ENCODE measurements at regions not wholly inside any gene's neighbourhood (a gene's known extent, or its start where the extent isn't known, plus 50 kb on each side); places are given as distances from the start of the nearest gene placed in this dataset.
"Not testable (repeated sequence)": the region's sequence is repeated elsewhere in the genome, so short reads cannot be mapped to it uniquely, and the experiment has no call there.

GRCh38 chr7:150046290-150047194 lies 172.8 kb downstream of the ATP6V0E2 start:
- DNase-seq (ENCODE audit: low read depth): not testable (repeated sequence)

- DNase-seq (ENCODE audit: low read depth): not testable (repeated sequence)
Observed at GRCh38 chr7:150047329-150047728, 173.6 kb downstream of the ATP6V0E2 start.

GRCh38 chr7:150047772-150048171 lies 174.0 kb downstream of the ATP6V0E2 start:
- not testable (repeated sequence) for DNase-seq (ENCODE audit: low read depth)

GRCh38 chr7:150048244-150049011 lies 174.7 kb downstream of the ATP6V0E2 start:
- DNase-seq (ENCODE audit: low read depth): not testable (repeated sequence)

- not testable (repeated sequence) for DNase-seq (ENCODE audit: low read depth)
Observed at GRCh38 chr7:150049012-150049655, 175.4 kb downstream of the ATP6V0E2 start.

GRCh38 chr7:150053396-150053795 lies 179.6 kb downstream of the ATP6V0E2 start:
- not testable (repeated sequence) for DNase-seq (ENCODE audit: low read depth)

- DNase-seq (ENCODE audit: low read depth): not testable (repeated sequence)
Observed at GRCh38 chr7:150054242-150054641, 180.5 kb downstream of the ATP6V0E2 start.

- DNase-seq (ENCODE audit: low read depth): peak; percentile 68
Observed at GRCh38 chr7:150060259-150061221, 186.8 kb downstream of the ATP6V0E2 start.

GRCh38 chr7:150063195-150063594 lies 189.4 kb downstream of the ATP6V0E2 start:
- DNase-seq (ENCODE audit: low read depth): not testable (repeated sequence)

- not testable (repeated sequence) for DNase-seq (ENCODE audit: low read depth)
Observed at GRCh38 chr7:150069555-150070313, 196.0 kb downstream of the ATP6V0E2 start.

- not testable (repeated sequence) for DNase-seq (ENCODE audit: low read depth)
Observed at GRCh38 chr7:150077543-150077942, 203.8 kb downstream of the ATP6V0E2 start.

- DNase-seq (ENCODE audit: low read depth): not testable (repeated sequence)
Observed at GRCh38 chr7:150081865-150082264, 208.1 kb downstream of the ATP6V0E2 start.

- not testable (repeated sequence) for DNase-seq (ENCODE audit: low read depth)
Observed at GRCh38 chr7:150084724-150085123, 211.0 kb downstream of the ATP6V0E2 start.

- DNase-seq (ENCODE audit: low read depth): not testable (repeated sequence)
Observed at GRCh38 chr7:150087478-150087877, 213.7 kb downstream of the ATP6V0E2 start.

GRCh38 chr7:150089139-150089538 lies 215.4 kb downstream of the ATP6V0E2 start:
- DNase-seq (ENCODE audit: low read depth): not testable (repeated sequence)

GRCh38 chr7:150090776-150091175 lies 217.0 kb downstream of the ATP6V0E2 start:
- not testable (repeated sequence) for DNase-seq (ENCODE audit: low read depth)

GRCh38 chr7:150093897-150094296 lies 220.1 kb downstream of the ATP6V0E2 start:
- not testable (repeated sequence) for DNase-seq (ENCODE audit: low read depth)

- DNase-seq (ENCODE audit: low read depth): not testable (repeated sequence)
Observed at GRCh38 chr7:150096213-150096994, 222.6 kb downstream of the ATP6V0E2 start.

GRCh38 chr7:150098592-150098991 lies 224.6 kb upstream of the LRRC61 start:
- DNase-seq (ENCODE audit: low read depth): not testable (repeated sequence)
